ENCODE measurements at regions not wholly inside any gene's neighbourhood (a gene's known extent, or its start where the extent isn't known, plus 50 kb on each side); places are given as distances from the start of the nearest gene placed in this dataset.
"Not testable (repeated sequence)": the region's sequence is repeated elsewhere in the genome, so short reads cannot be mapped to it uniquely, and the experiment has no call there.

- Histone ChIP-seq H3K4me1 (ENCODE audit: insufficient read depth, insufficient read length) (no peaks in the 10 kb centered on the region), H3K27me3 (ENCODE audit: insufficient read depth, insufficient read length) (no peaks in the 10 kb centered on the region), H3K4me3 (ENCODE audit: insufficient read length, low read depth) (no peak overlapping the region), H3K9me3 (ENCODE audit: insufficient read depth, low read length) (no peaks in the 10 kb centered on the region; the same call in 1 of the 2 replicates), H3K36me3 (ENCODE audit: insufficient read depth, insufficient read length, low read length) (no peaks in the 10 kb centered on the region), H3K9ac (ENCODE audit: insufficient read length, low read depth) (no peak overlapping the region)
- no peak for TF ChIP-seq ZNF274 (IDR thresholded peaks at IDR 0.05; ENCODE audit: low read depth, low read length)
- no peak for TF ChIP-seq SUZ12 (IDR thresholded peaks at IDR 0.05; ENCODE audit: extremely low read depth, insufficient read depth, insufficient read length)
- TF ChIP-seq YY1 (IDR thresholded peaks at IDR 0.05; ENCODE audit: insufficient read depth, insufficient read length): no peak
- DNase-seq (ENCODE audit: low read depth, low spot score): no peak
Observed at GRCh38 chr4:133550436-133550835, 401.3 kb downstream of the PCDH10 start.

- no peaks in the 10 kb centered on the region for H3K9me3 ChIP-seq (ENCODE audit: insufficient read depth, low read length)
- H3K9ac ChIP-seq (ENCODE audit: insufficient read length, low read depth): no peak overlapping the region
- DNase-seq (ENCODE audit: low read depth, low spot score): no peak
- H3K36me3 ChIP-seq (ENCODE audit: insufficient read depth, insufficient read length, low read length): no peaks in the 10 kb centered on the region
- TF ChIP-seq SUZ12 (IDR thresholded peaks at IDR 0.05; ENCODE audit: extremely low read depth, insufficient read depth, insufficient read length) (no peak), ZNF274 (IDR thresholded peaks at IDR 0.05; ENCODE audit: low read depth, low read length) (no peak), YY1 (IDR thresholded peaks at IDR 0.05; ENCODE audit: insufficient read depth, insufficient read length) (no peak)
- no peaks in the 10 kb centered on the region for H3K4me1 ChIP-seq (ENCODE audit: insufficient read depth, insufficient read length)
- no peaks in the 10 kb centered on the region for H3K27me3 ChIP-seq (ENCODE audit: insufficient read depth, insufficient read length)
- H3K4me3 ChIP-seq (ENCODE audit: insufficient read length, low read depth): no peak overlapping the region
Observed at GRCh38 chr4:133544097-133544496, 395.0 kb downstream of the PCDH10 start.

- H3K4me1 ChIP-seq (ENCODE audit: insufficient read depth, insufficient read length): no peaks in the 10 kb centered on the region
- no peak for DNase-seq (ENCODE audit: low read depth, low spot score)
- no peak overlapping the region for H3K9ac ChIP-seq (ENCODE audit: insufficient read length, low read depth)
- no peak overlapping the region for H3K4me3 ChIP-seq (ENCODE audit: insufficient read length, low read depth)
- no peaks in the 10 kb centered on the region for H3K9me3 ChIP-seq (ENCODE audit: insufficient read depth, low read length)
- no peaks in the 10 kb centered on the region for H3K27me3 ChIP-seq (ENCODE audit: insufficient read depth, insufficient read length)
- no peaks in the 10 kb centered on the region for H3K36me3 ChIP-seq (ENCODE audit: insufficient read depth, insufficient read length, low read length)
- no peak for TF ChIP-seq SUZ12 (IDR thresholded peaks at IDR 0.05; ENCODE audit: extremely low read depth, insufficient read depth, insufficient read length)
- TF ChIP-seq YY1 (IDR thresholded peaks at IDR 0.05; ENCODE audit: insufficient read depth, insufficient read length): no peak
- no peak for TF ChIP-seq ZNF274 (IDR thresholded peaks at IDR 0.05; ENCODE audit: low read depth, low read length)
Observed at GRCh38 chr4:133537780-133538281, 388.7 kb downstream of the PCDH10 start.

GRCh38 chr4:133534224-133534623 is 385.1 kb downstream of the PCDH10 start:
- H3K36me3 ChIP-seq (ENCODE audit: insufficient read depth, insufficient read length, low read length); DNase-seq (ENCODE audit: low read depth, low spot score): not testable (repeated sequence)

GRCh38 chr4:133524369-133524768 is 375.3 kb downstream of the PCDH10 start:
- H3K4me1 ChIP-seq (ENCODE audit: insufficient read depth, insufficient read length): no peaks in the 10 kb centered on the region
- H3K27me3 ChIP-seq (ENCODE audit: insufficient read depth, insufficient read length): no peaks in the 10 kb centered on the region
- H3K36me3 ChIP-seq (ENCODE audit: insufficient read depth, insufficient read length, low read length): no peaks in the 10 kb centered on the region
- no peak for DNase-seq (ENCODE audit: low read depth, low spot score)
- H3K9me3 ChIP-seq (ENCODE audit: insufficient read depth, low read length): no peaks in the 10 kb centered on the region
- H3K4me3 ChIP-seq (ENCODE audit: insufficient read length, low read depth): no peak overlapping the region
- no peak overlapping the region for H3K9ac ChIP-seq (ENCODE audit: insufficient read length, low read depth)
- TF ChIP-seq ZNF274 (IDR thresholded peaks at IDR 0.05; ENCODE audit: low read depth, low read length) (no peak), SUZ12 (IDR thresholded peaks at IDR 0.05; ENCODE audit: extremely low read depth, insufficient read depth, insufficient read length) (no peak), YY1 (IDR thresholded peaks at IDR 0.05; ENCODE audit: insufficient read depth, insufficient read length) (no peak)

More at GRCh38 chr4:133534224-133534623, 385.1 kb downstream of the PCDH10 start:
- H3K9ac ChIP-seq (ENCODE audit: insufficient read length, low read depth); H3K9me3 ChIP-seq (ENCODE audit: insufficient read depth, low read length); H3K4me1 ChIP-seq (ENCODE audit: insufficient read depth, insufficient read length); H3K4me3 ChIP-seq (ENCODE audit: insufficient read length, low read depth); H3K27me3 ChIP-seq (ENCODE audit: insufficient read depth, insufficient read length): not testable (repeated sequence)

- TF ChIP-seq YY1 (IDR thresholded peaks at IDR 0.05; ENCODE audit: insufficient read depth, insufficient read length) (no peak), ZNF274 (IDR thresholded peaks at IDR 0.05; ENCODE audit: low read depth, low read length) (no peak), SUZ12 (IDR thresholded peaks at IDR 0.05; ENCODE audit: extremely low read depth, insufficient read depth, insufficient read length) (no peak)
Observed at GRCh38 chr4:133513901-133514300, 364.8 kb downstream of the PCDH10 start.

GRCh38 chr4:133498149-133498548 is 349.1 kb downstream of the PCDH10 start:
- no peaks in the 10 kb centered on the region for H3K36me3 ChIP-seq (ENCODE audit: insufficient read depth, insufficient read length, low read length)
- DNase-seq (ENCODE audit: low read depth, low spot score): no peak
- no peaks in the 10 kb centered on the region for H3K4me1 ChIP-seq (ENCODE audit: insufficient read depth, insufficient read length)
- H3K9ac ChIP-seq (ENCODE audit: insufficient read length, low read depth): no peak overlapping the region
- TF ChIP-seq YY1 (IDR thresholded peaks at IDR 0.05; ENCODE audit: insufficient read depth, insufficient read length) (no peak), SUZ12 (IDR thresholded peaks at IDR 0.05; ENCODE audit: extremely low read depth, insufficient read depth, insufficient read length) (no peak), ZNF274 (IDR thresholded peaks at IDR 0.05; ENCODE audit: low read depth, low read length) (no peak)
- no peak overlapping the region for H3K4me3 ChIP-seq (ENCODE audit: insufficient read length, low read depth)
- no peaks in the 10 kb centered on the region for H3K27me3 ChIP-seq (ENCODE audit: insufficient read depth, insufficient read length)
- H3K9me3 ChIP-seq (ENCODE audit: insufficient read depth, low read length): no peaks in the 10 kb centered on the region

More at GRCh38 chr4:133513901-133514300, 364.8 kb downstream of the PCDH10 start:
- H3K27me3 ChIP-seq (ENCODE audit: insufficient read depth, insufficient read length): no peaks in the 10 kb centered on the region
- no peaks in the 10 kb centered on the region for H3K4me1 ChIP-seq (ENCODE audit: insufficient read depth, insufficient read length)
- no peak overlapping the region for H3K9ac ChIP-seq (ENCODE audit: insufficient read length, low read depth)
- H3K4me3 ChIP-seq (ENCODE audit: insufficient read length, low read depth): no peak overlapping the region
- H3K9me3 ChIP-seq (ENCODE audit: insufficient read depth, low read length): no peaks in the 10 kb centered on the region
- no peak for DNase-seq (ENCODE audit: low read depth, low spot score)
- no peaks in the 10 kb centered on the region for H3K36me3 ChIP-seq (ENCODE audit: insufficient read depth, insufficient read length, low read length)

GRCh38 chr4:133493776-133494175 is 344.7 kb downstream of the PCDH10 start:
- no peaks in the 10 kb centered on the region for H3K36me3 ChIP-seq (ENCODE audit: insufficient read depth, insufficient read length, low read length)
- no peak overlapping the region for H3K9ac ChIP-seq (ENCODE audit: insufficient read length, low read depth)
- H3K4me1 ChIP-seq (ENCODE audit: insufficient read depth, insufficient read length): no peaks in the 10 kb centered on the region
- no peaks in the 10 kb centered on the region for H3K27me3 ChIP-seq (ENCODE audit: insufficient read depth, insufficient read length)
- no peak for DNase-seq (ENCODE audit: low read depth, low spot score)
- no peaks in the 10 kb centered on the region for H3K9me3 ChIP-seq (ENCODE audit: insufficient read depth, low read length)
- TF ChIP-seq ZNF274 (IDR thresholded peaks at IDR 0.05; ENCODE audit: low read depth, low read length) (no peak), SUZ12 (IDR thresholded peaks at IDR 0.05; ENCODE audit: extremely low read depth, insufficient read depth, insufficient read length) (no peak), YY1 (IDR thresholded peaks at IDR 0.05; ENCODE audit: insufficient read depth, insufficient read length) (no peak)
- H3K4me3 ChIP-seq (ENCODE audit: insufficient read length, low read depth): no peak overlapping the region
